ENCODE measurements at regions not wholly inside any gene's neighbourhood (a gene's known extent, or its start where the extent isn't known, plus 50 kb on each side); places are given as distances from the start of the nearest gene placed in this dataset.

DNA sequence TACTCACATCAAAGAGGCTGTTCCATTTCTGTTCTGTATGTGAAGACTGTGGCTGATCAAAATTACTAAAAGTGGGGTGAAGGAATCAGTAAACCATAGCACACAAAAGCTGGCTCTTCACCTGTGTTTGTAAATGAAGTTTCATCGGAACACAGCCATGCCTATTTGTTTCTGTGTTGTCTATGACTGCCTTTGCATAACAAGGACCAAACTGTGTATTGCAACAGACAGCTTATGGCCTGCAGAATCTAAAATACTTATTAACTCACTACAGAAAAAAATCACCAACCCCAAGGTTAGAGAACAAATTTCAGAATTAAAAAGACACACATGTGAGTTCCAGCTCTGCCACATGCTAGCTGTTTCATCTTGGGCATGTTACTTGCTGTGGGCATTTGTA is 163.9 kb downstream of the LYPLAL1 start:
- no peak for TF ChIP-seq POLR2A (IDR thresholded peaks at IDR 0.05)
- no peak for TF ChIP-seq CTCF (IDR thresholded peaks at IDR 0.05 in 4 of 5, conservative IDR thresholded peaks at IDR 0.05 in 1 of 5)
